Mesenteric fat pad (tissue), 1 donor: ENCODE measurements at regions not wholly inside any gene's neighbourhood (a gene's known extent, or its start where the extent isn't known, plus 50 kb on each side); places are given as distances from the start of the nearest gene placed in this dataset.

ENCODE experiments used
- DNase-seq: peaks from one replicate; pipeline ENCODE4 v3.0.0-alpha.2; 2020; ENCODE audit warnings: low spot score
- donor health status: DM: yes; HTN: yes; CAD: no.

- DNase-seq, result no peak
These were observed 132.9 kb upstream of the SERP2 start for GRCh38 chr13:44240611-44241145.

- DNase-seq, result no peak
These were observed 132.0 kb upstream of the SERP2 start for GRCh38 chr13:44241638-44242037.

GRCh38 chr13:44242766-44243165 lies 130.9 kb upstream of the SERP2 start:
- no peak for DNase-seq

GRCh38 chr13:44243198-44243857 lies 130.3 kb upstream of the SERP2 start:
- no peak for DNase-seq

- DNase-seq, result no peak
These were observed 129.3 kb upstream of the SERP2 start for GRCh38 chr13:44244288-44244687.

GRCh38 chr13:44249431-44249836 lies 124.2 kb upstream of the SERP2 start:
- no peak for DNase-seq

GRCh38 chr13:44252938-44253337 lies 120.7 kb upstream of the SERP2 start:
- DNase-seq, result no peak

- no peak for DNase-seq
These were observed 117.8 kb upstream of the SERP2 start for GRCh38 chr13:44255771-44256364.

GRCh38 chr13:44257796-44258195 lies 115.8 kb upstream of the SERP2 start:
- DNase-seq, result no peak

- no peak for DNase-seq
These were observed 114.3 kb upstream of the SERP2 start for GRCh38 chr13:44259045-44260027.

GRCh38 chr13:44260336-44260735 lies 113.3 kb upstream of the SERP2 start:
- DNase-seq, result no peak

- no peak for DNase-seq
These were observed 109.6 kb upstream of the SERP2 start for GRCh38 chr13:44263751-44264620.

- DNase-seq, result no peak
These were observed 107.3 kb upstream of the SERP2 start for GRCh38 chr13:44266305-44266704.

- no peak for DNase-seq
These were observed 106.9 kb upstream of the SERP2 start for GRCh38 chr13:44266772-44267171.

- DNase-seq, result no peak
These were observed 106.4 kb upstream of the SERP2 start for GRCh38 chr13:44267203-44267602.

GRCh38 chr13:44267980-44268379 lies 105.6 kb upstream of the SERP2 start:
- no peak for DNase-seq

- DNase-seq, result no peak
These were observed 104.6 kb upstream of the SERP2 start for GRCh38 chr13:44268980-44269379.

GRCh38 chr13:44270150-44270549 lies 103.5 kb upstream of the SERP2 start:
- no peak for DNase-seq

GRCh38 chr13:44271031-44271455 lies 102.6 kb upstream of the SERP2 start:
- DNase-seq, result no peak

GRCh38 chr13:44271473-44271872 lies 102.2 kb upstream of the SERP2 start:
- DNase-seq, result no peak

GRCh38 chr13:44271915-44272341 lies 101.7 kb upstream of the SERP2 start:
- DNase-seq, result no peak
